SK-N-SH (cell line): ENCODE measurements at regions not wholly inside any gene's neighbourhood (a gene's known extent, or its start where the extent isn't known, plus 50 kb on each side); places are given as distances from the start of the nearest gene placed in this dataset.

Source experiments
- CTCF ChIA-PET: fragments of 300-600, 350-600 bp; formaldehyde crosslinking; extraction: SDS; loops from one replicate; lab custom pipeline; 2021; lab: Yijun Ruan, JAX
- POLR2A ChIA-PET: fragments of 350-600 bp; sonication (Branson Sonifier 250); formaldehyde crosslinking; extraction: SDS; loops from one replicate; lab custom pipeline; 2020; ENCODE audit warnings: antibody characterized with exemption, inconsistent platforms; lab: Yijun Ruan, JAX
- DNase-seq: peaks from one replicate; pipeline ENCODE4 v3.0.0; 2012
- H2AFZ ChIP-seq: fragments of 200-600 bp; sonication (generic); 2 replicates; pipeline ENCODE4 v1.8.1; 2016; ENCODE audit warnings: antibody characterized with exemption, mild to moderate bottlenecking, low read depth
- H3F3A ChIP-seq: fragments of 200-600 bp; sonication (generic); replicated peaks from 2 replicates; pipeline ENCODE3; 2016; ENCODE audit warnings: antibody characterized with exemption, mild to moderate bottlenecking; ENCODE audit not compliant: insufficient read depth
- H3K27ac ChIP-seq, 2 experiments: fragments of 200-500 bp in 1 of 2; fragments of 200-600 bp in 1 of 2; sonication (Bioruptor generic) in 1 of 2; sonication (generic), shearing (Covaris generic) in 1 of 2; 2 replicates each; pipeline versions ENCODE4 v1.5.1 to v1.6.1; 2014 to 2016; ENCODE audit warnings: low read depth in 2 of 2, inconsistent platforms in 1 of 2, low read length in 1 of 2, mild to moderate bottlenecking in 1 of 2, mixed read lengths in 1 of 2
- H3K27me3 ChIP-seq: fragments of 200-600 bp; sonication (generic), shearing (Covaris generic); 2 replicates; pipeline ENCODE4 v1.6.1; 2016; ENCODE audit warnings: mixed run types; ENCODE audit not compliant: insufficient read depth
- H3K36me3 ChIP-seq, 2 experiments: fragments of 200-500 bp in 1 of 2; fragments of 200-600 bp in 1 of 2; sonication (Bioruptor generic) in 1 of 2; sonication (generic) in 1 of 2; replicated peaks in 1 of 2; 2 replicates each; pipeline versions ENCODE3 to v1.5.1; 2014 to 2016; ENCODE audit warnings: low read length in 1 of 2, mild to moderate bottlenecking in 1 of 2; ENCODE audit not compliant: insufficient read depth in 2 of 2, control insufficient read depth in 1 of 2
- H3K4me1 ChIP-seq, 2 experiments: fragments of 200-500 bp in 1 of 2; fragments of 200-600 bp in 1 of 2; sonication (Bioruptor generic) in 1 of 2; sonication (generic), shearing (Covaris generic) in 1 of 2; 2 replicates each; pipeline versions ENCODE4 v1.5.1 to v1.6.1; 2014 to 2016; ENCODE audit warnings: low read depth in 1 of 2, low read length in 1 of 2, mixed run types in 1 of 2; ENCODE audit not compliant: insufficient read depth in 2 of 2, control insufficient read depth in 1 of 2
- H3K4me2 ChIP-seq: fragments of 200-600 bp; sonication (generic), shearing (Covaris generic); 2 replicates; pipeline ENCODE4 v1.6.1; 2017; ENCODE audit warnings: mixed run types
- H3K4me3 ChIP-seq, 2 experiments: fragments of 200-500 bp in 1 of 2; fragments of 200-600 bp in 1 of 2; sonication (Bioruptor generic) in 1 of 2; sonication (generic), shearing (Covaris generic) in 1 of 2; 2 replicates each; pipeline versions ENCODE4 v1.5.1 to v1.8.1; 2014 to 2016; ENCODE audit warnings: low read depth in 2 of 2, inconsistent platforms in 1 of 2, low read length in 1 of 2, mild to moderate bottlenecking in 1 of 2, mixed read lengths in 1 of 2, moderate library complexity in 1 of 2
- H3K79me2 ChIP-seq: fragments of 200-600 bp; sonication (generic); 2 replicates; pipeline ENCODE4 v1.8.1; 2017; ENCODE audit warnings: mild to moderate bottlenecking; ENCODE audit not compliant: insufficient read depth
- H3K9ac ChIP-seq: fragments of 200-600 bp; sonication (generic); 2 replicates; pipeline ENCODE4 v1.6.1; 2017; ENCODE audit warnings: mixed run types
- H3K9me2 ChIP-seq: fragments of 200-600 bp; sonication (generic); 2 replicates; pipeline ENCODE4 v1.6.1; 2017; ENCODE audit warnings: mixed run types
- H3K9me3 ChIP-seq: fragments of 200-600 bp; sonication (generic); 2 replicates; pipeline ENCODE4 v1.6.1; 2017; ENCODE audit warnings: mixed run types, mild to moderate bottlenecking, moderate library complexity
- H4K20me1 ChIP-seq: fragments of 200-600 bp; sonication (generic); 2 replicates; pipeline ENCODE4 v1.6.1; 2017; ENCODE audit warnings: mild to moderate bottlenecking, mixed run types; ENCODE audit not compliant: insufficient read depth
- CHD2 ChIP-seq: fragments of 150-350 bp; IDR thresholded peaks from 2 replicates; pipeline ENCODE4 v1.6.1; 2018; ENCODE audit warnings: low read length; ENCODE audit not compliant: partially characterized antibody
- CTCF ChIP-seq: fragments of 200-600 bp; sonication (generic); IDR thresholded peaks from 2 replicates; pipeline ENCODE4 v1.6.1; 2017; ENCODE audit warnings: antibody characterized with exemption, mild to moderate bottlenecking, moderate library complexity
- ELF1 ChIP-seq: IDR thresholded peaks from 2 replicates; pipeline ENCODE4 v1.4.0; 2012
- EZH2phosphoT487 ChIP-seq: fragments of 200-600 bp; sonication (generic); IDR thresholded peaks from 2 replicates; pipeline ENCODE4 v1.6.1; 2017; ENCODE audit warnings: low read depth, mixed run types, mild to moderate bottlenecking, antibody characterized with exemption, moderate library complexity, borderline replicate concordance
- FOSL2 ChIP-seq: IDR thresholded peaks from 2 replicates; pipeline ENCODE4 v1.4.0; 2012; ENCODE audit warnings: low read depth, mild to moderate bottlenecking, moderate library complexity, borderline replicate concordance
- FOXJ3 ChIP-seq: sonication (generic); formaldehyde crosslinking; IDR thresholded peaks from 2 replicates; pipeline ENCODE4 v1.5.1; 2020; ENCODE audit warnings: mild to moderate bottlenecking, missing genetic modification reagents
- GABPA ChIP-seq: IDR thresholded peaks from 2 replicates; pipeline ENCODE4 v1.4.0; 2012; ENCODE audit warnings: low read depth, mild to moderate bottlenecking
- GATA2 ChIP-seq: sonication (generic); formaldehyde crosslinking; IDR thresholded peaks from 2 replicates; pipeline ENCODE4 v1.5.0; 2020; ENCODE audit warnings: mild to moderate bottlenecking, missing genetic modification reagents
- IRF3 ChIP-seq: fragments of 150-350 bp; IDR thresholded peaks from 2 replicates; pipeline ENCODE4 v1.6.1; 2016; ENCODE audit warnings: mild to moderate bottlenecking, low read depth, low read length
- JUND ChIP-seq: IDR thresholded peaks from 2 replicates; pipeline ENCODE4 v1.4.0; 2012
- MXI1 ChIP-seq: IDR thresholded peaks from 2 replicates; pipeline ENCODE4 v1.6.1; 2012; ENCODE audit warnings: mild to moderate bottlenecking, low read depth, low read length, improper control_type of control experiment
- NRF1 ChIP-seq: IDR thresholded peaks from 2 replicates; pipeline ENCODE4 v1.6.1; 2012; ENCODE audit warnings: low read depth, mild to moderate bottlenecking, low read length
- POLR2AphosphoS5 ChIP-seq: IDR thresholded peaks from 2 replicates; pipeline ENCODE4 v1.6.1; 2012; ENCODE audit warnings: low read depth, low read length
- RXRA ChIP-seq: IDR thresholded peaks from 2 replicates; pipeline ENCODE4 v1.4.0; 2012; ENCODE audit warnings: low read depth, mild to moderate bottlenecking, borderline replicate concordance
- TEAD4 ChIP-seq: IDR thresholded peaks from 2 replicates; pipeline ENCODE4 v1.4.0; 2012; ENCODE audit warnings: mild to moderate bottlenecking, borderline replicate concordance; ENCODE audit not compliant: insufficient read depth
- YY1 ChIP-seq: IDR thresholded peaks from 2 replicates; pipeline ENCODE4 v1.4.0; 2012; ENCODE audit warnings: low read depth, mild to moderate bottlenecking
- WGBS: methylation state at CpG from one replicate; pipeline ENCODE4 v1.1.6; 2017; ENCODE audit warnings: low lambda C conversion rate; 5-methylcytosine and 5-hydroxymethylcytosine counted together
- TF ChIP-seq, protein P1 (sequence below): IDR thresholded peaks from 2 replicates; pipeline ENCODE4 v1.4.0; 2012; ENCODE audit warnings: low read depth, borderline replicate concordance
- TF ChIP-seq, protein P2 (sequence below): IDR thresholded peaks from 2 replicates; pipeline ENCODE4; 2012

DNA sequence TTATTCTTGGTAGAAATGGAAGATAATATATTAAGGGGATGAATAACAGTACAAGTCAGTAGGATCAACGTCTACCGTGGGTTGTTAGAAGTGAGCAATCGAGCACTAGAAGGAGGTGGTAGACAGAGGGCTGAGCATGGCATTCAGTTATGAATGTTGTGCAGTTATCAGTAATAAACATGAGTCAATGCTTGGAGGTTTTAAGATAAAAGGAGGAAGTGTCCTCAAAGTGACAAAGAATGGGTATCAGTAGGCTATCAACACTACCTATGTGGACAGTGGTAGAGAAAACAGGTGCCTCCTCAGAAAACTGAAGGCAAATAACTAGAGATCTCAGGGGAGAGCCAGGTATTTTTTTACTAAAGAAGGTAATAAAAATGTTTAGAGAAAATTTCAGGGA lies 1607.0 kb downstream of the PCDH9 start:
- H3K79me2 ChIP-seq = no peaks in the 10 kb centered on the region
- DNase-seq = no peak
- H3K4me2 ChIP-seq = no peak overlapping the region
- no peaks in the 10 kb centered on the region for H3K9me3 ChIP-seq
- H3K4me1 ChIP-seq = no peaks in the 10 kb centered on the region
- POLR2A ChIA-PET = no interaction called here
- H2AFZ ChIP-seq = no peak overlapping the region
- 90% methylated on average over 3 of the region's 3 CpGs for WGBS
- no peaks in the 10 kb centered on the region for H4K20me1 ChIP-seq
- H3K27ac ChIP-seq = no peak overlapping the region
- H3K4me3 ChIP-seq = no peak overlapping the region
- no peak overlapping the region for H3K9ac ChIP-seq
- no peaks in the 10 kb centered on the region for H3K27me3 ChIP-seq
- no peaks in the 10 kb centered on the region for H3K36me3 ChIP-seq
- CTCF ChIA-PET = no interaction called here
- H3F3A ChIP-seq = no peaks in the 10 kb centered on the region
- no peaks in the 10 kb centered on the region for H3K9me2 ChIP-seq
- TF ChIP-seq CTCF (no peak), MXI1 (no peak), ELF1 (no peak), NRF1 (no peak), EZH2phosphoT487 (no peak), POLR2AphosphoS5 (no peak), TEAD4 (no peak), FOSL2 (no peak), GABPA (no peak), IRF3 (no peak), FOXJ3 (CRISPR knock-in tag) (no peak), GATA2 (CRISPR knock-in tag) (no peak), JUND (no peak), RXRA (no peak), YY1 (no peak), CHD2 (no peak)
- TF ChIP-seq, protein P1, sequence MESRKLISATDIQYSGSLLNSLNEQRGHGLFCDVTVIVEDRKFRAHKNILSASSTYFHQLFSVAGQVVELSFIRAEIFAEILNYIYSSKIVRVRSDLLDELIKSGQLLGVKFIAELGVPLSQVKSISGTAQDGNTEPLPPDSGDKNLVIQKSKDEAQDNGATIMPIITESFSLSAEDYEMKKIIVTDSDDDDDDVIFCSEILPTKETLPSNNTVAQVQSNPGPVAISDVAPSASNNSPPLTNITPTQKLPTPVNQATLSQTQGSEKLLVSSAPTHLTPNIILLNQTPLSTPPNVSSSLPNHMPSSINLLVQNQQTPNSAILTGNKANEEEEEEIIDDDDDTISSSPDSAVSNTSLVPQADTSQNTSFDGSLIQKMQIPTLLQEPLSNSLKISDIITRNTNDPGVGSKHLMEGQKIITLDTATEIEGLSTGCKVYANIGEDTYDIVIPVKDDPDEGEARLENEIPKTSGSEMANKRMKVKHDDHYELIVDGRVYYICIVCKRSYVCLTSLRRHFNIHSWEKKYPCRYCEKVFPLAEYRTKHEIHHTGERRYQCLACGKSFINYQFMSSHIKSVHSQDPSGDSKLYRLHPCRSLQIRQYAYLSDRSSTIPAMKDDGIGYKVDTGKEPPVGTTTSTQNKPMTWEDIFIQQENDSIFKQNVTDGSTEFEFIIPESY = no peak
- TF ChIP-seq, protein P2, sequence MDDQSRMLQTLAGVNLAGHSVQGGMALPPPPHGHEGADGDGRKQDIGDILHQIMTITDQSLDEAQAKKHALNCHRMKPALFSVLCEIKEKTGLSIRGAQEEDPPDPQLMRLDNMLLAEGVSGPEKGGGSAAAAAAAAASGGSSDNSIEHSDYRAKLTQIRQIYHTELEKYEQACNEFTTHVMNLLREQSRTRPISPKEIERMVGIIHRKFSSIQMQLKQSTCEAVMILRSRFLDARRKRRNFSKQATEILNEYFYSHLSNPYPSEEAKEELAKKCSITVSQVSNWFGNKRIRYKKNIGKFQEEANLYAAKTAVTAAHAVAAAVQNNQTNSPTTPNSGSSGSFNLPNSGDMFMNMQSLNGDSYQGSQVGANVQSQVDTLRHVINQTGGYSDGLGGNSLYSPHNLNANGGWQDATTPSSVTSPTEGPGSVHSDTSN = no peak
